HepG2 (cell line): ENCODE measurements at regions not wholly inside any gene's neighbourhood (a gene's known extent, or its start where the extent isn't known, plus 50 kb on each side); places are given as distances from the start of the nearest gene placed in this dataset.

ENCODE experiments used
- ATAC-seq: fragments of 200-7000 bp; cut with Tn5 transposase; 3 replicates; pipeline ENCODE4 v1.9.1; 2020; ENCODE audit warnings: mild to moderate bottlenecking, moderate library complexity
- BruUV-seq: library from RNA; stranded (reverse); fragments of 400-500 nt; replicated peaks from 2 replicates; lab custom pipeline; 2021; lab: Mats Ljungman, UMichigan
- CTCF ChIA-PET: fragments of 300-600 bp; formaldehyde crosslinking; extraction: SDS; loops from one replicate; lab custom pipeline; 2021; ENCODE audit warnings: low total read pairs, inconsistent platforms, low intra/inter-chr PET ratio; lab: Yijun Ruan, JAX
- POLR2A ChIA-PET: fragments of 350-600 bp; sonication (Branson Sonifier 250); formaldehyde crosslinking; loops from one replicate; lab custom pipeline; 2020; ENCODE audit warnings: antibody characterized with exemption, inconsistent platforms; lab: Yijun Ruan, JAX
- DNase-seq: peaks from one replicate; pipeline ENCODE4 v3.0.0-alpha.2; 2015; ENCODE audit warnings: low spot score
- FAIRE-seq: peaks from 3 replicates; lab custom pipeline; 2011; peaks lifted over from hg19 to GRCh38; lab: Jason Lieb, UNC
- H2AFZ ChIP-seq: one replicate; pipeline ENCODE4 v1.6.1; 2011; ENCODE audit warnings: low read length, inconsistent platforms
- H3K27ac ChIP-seq: fragments of 300-600 bp; 3 replicates; pipeline ENCODE4 v1.8.0; 2011; ENCODE audit warnings: mixed run types, mild to moderate bottlenecking, mixed read lengths, low read length, inconsistent platforms; ENCODE audit not compliant: insufficient read depth; ENCODE audit errors: extremely low read length
- H3K27me3 ChIP-seq, 2 experiments: fragments of 200-600 bp in 1 of 2; 2 replicates in 1 of 2; 3 replicates in 1 of 2; pipeline versions ENCODE4 v1.6.0 to v1.8.0; 2011; ENCODE audit warnings: low read length in 2 of 2, mild to moderate bottlenecking in 2 of 2, moderate library complexity in 2 of 2, inconsistent platforms in 1 of 2; ENCODE audit not compliant: insufficient read depth in 2 of 2, control insufficient read depth in 1 of 2
- H3K36me3 ChIP-seq, 2 experiments: fragments of 200-600 bp in 1 of 2; replicated peaks in 1 of 2; 2 replicates in 1 of 2; 3 replicates in 1 of 2; pipeline versions ENCODE4 v1.5.1 to v1.8.0; 2011; ENCODE audit warnings: low read length in 2 of 2, inconsistent platforms in 1 of 2; ENCODE audit not compliant: insufficient read depth in 2 of 2, control insufficient read depth in 1 of 2
- H3K4me1 ChIP-seq: 2 replicates; pipeline ENCODE4 v1.5.1; 2012; ENCODE audit warnings: low read length, inconsistent platforms; ENCODE audit not compliant: insufficient read depth
- H3K4me2 ChIP-seq: 2 replicates; pipeline ENCODE4 v1.6.0; 2011; ENCODE audit warnings: low read depth, low read length, inconsistent platforms
- H3K4me3 ChIP-seq, 3 experiments: fragments of 200-600 bp in 1 of 3; sonication (generic), shearing (Covaris generic) in 1 of 3; replicated peaks in 1 of 3; 2 replicates each; pipeline ENCODE4 v1.5.1; 2011 to 2016; ENCODE audit warnings: low read length in 3 of 3, inconsistent platforms in 2 of 3, low read depth in 2 of 3, mild to moderate bottlenecking in 2 of 3, control low read depth in 1 of 3, mixed read lengths in 1 of 3; ENCODE audit not compliant: insufficient read depth in 1 of 3
- H3K79me2 ChIP-seq: one replicate; pipeline ENCODE4 v1.6.1; 2011; ENCODE audit warnings: low read length, inconsistent platforms; ENCODE audit not compliant: insufficient read depth
- H3K9ac ChIP-seq: 2 replicates; pipeline ENCODE4 v1.6.0; 2011; ENCODE audit warnings: mild to moderate bottlenecking, low read depth, low read length, inconsistent platforms; ENCODE audit not compliant: insufficient read depth
- H3K9me3 ChIP-seq: 2 replicates; pipeline ENCODE4 v1.5.1; 2012; ENCODE audit warnings: mild to moderate bottlenecking, low read length
- H4K20me1 ChIP-seq: 2 replicates; pipeline ENCODE4 v1.6.0; 2011; ENCODE audit warnings: inconsistent platforms, mild to moderate bottlenecking, low read length, moderate library complexity; ENCODE audit not compliant: insufficient read depth
- HHEX ChIP-seq: IDR thresholded peaks from 2 replicates; pipeline ENCODE4 v1.6.1; 2016; ENCODE audit warnings: control low read depth
- KDM4B ChIP-seq: sonication (generic); formaldehyde crosslinking; IDR thresholded peaks from 2 replicates; pipeline ENCODE4 v1.4.0; 2020; ENCODE audit warnings: missing genetic modification reagents
- MAF1 ChIP-seq: sonication (generic); formaldehyde crosslinking; IDR thresholded peaks from 2 replicates; pipeline ENCODE4 v1.5.0; 2020; ENCODE audit warnings: missing genetic modification reagents, borderline replicate concordance
- MEIS1 ChIP-seq: sonication (generic); formaldehyde crosslinking; IDR thresholded peaks from 2 replicates; pipeline ENCODE4 v1.9.0; 2021; ENCODE audit warnings: mild to moderate bottlenecking, missing genetic modification reagents, moderate library complexity, borderline replicate concordance
- SMARCE1 ChIP-seq: fragments of 450-650 bp; IDR thresholded peaks from 2 replicates; pipeline ENCODE4 v1.6.1; 2017; ENCODE audit warnings: borderline replicate concordance
- SP4 ChIP-seq: sonication (generic); formaldehyde crosslinking; IDR thresholded peaks from 2 replicates; pipeline ENCODE4 v1.8.1; 2023; ENCODE audit warnings: mild to moderate bottlenecking, missing genetic modification reagents
- ZNF639 ChIP-seq: conservative IDR thresholded peaks from 2 replicates; pipeline ENCODE4 v1.6.1; 2018; ENCODE audit warnings: missing genetic modification reagents
- ZNF773 ChIP-seq: sonication (generic); formaldehyde crosslinking; IDR thresholded peaks from 2 replicates; pipeline ENCODE4 v1.4.0; 2020; ENCODE audit warnings: missing genetic modification reagents, borderline replicate concordance
- ZNF775 ChIP-seq: sonication (generic); formaldehyde crosslinking; IDR thresholded peaks from 2 replicates; pipeline ENCODE4 v1.4.0; 2020; ENCODE audit warnings: missing genetic modification reagents, mild to moderate bottlenecking, moderate library complexity, borderline replicate concordance
- WGBS: methylation state at CpG from one replicate; pipeline ENCODE4 v1.1.6; 2017; ENCODE audit warnings: low lambda C conversion rate; 5-methylcytosine and 5-hydroxymethylcytosine counted together
- in situ Hi-C: cut with HindIII; loops from 2 replicates; pipeline ENCODE4 v1.10.0; 2017; ENCODE audit warnings: low pct_unique_long_range_greater_than_20kb; ENCODE audit not compliant: extremely low pct_ligation_motif_present
- intact Hi-C: fragments of 100-400 bp; cut with micrococcal nuclease; formaldehyde crosslinking; loops from one replicate; pipeline ENCODE4 v1.10.0; 2022; ENCODE audit not compliant: unreplicated experiment
- TF ChIP-seq, protein P1 (sequence below): sonication (generic); formaldehyde crosslinking; IDR thresholded peaks from 2 replicates; pipeline ENCODE4 v1.8.0; 2022; ENCODE audit warnings: missing genetic modification reagents, mild to moderate bottlenecking, moderate library complexity, borderline replicate concordance
- TF ChIP-seq, protein P2 (sequence below): sonication (generic); formaldehyde crosslinking; IDR thresholded peaks from 2 replicates; pipeline ENCODE4 v1.5.0; 2020; ENCODE audit warnings: missing genetic modification reagents

DNA sequence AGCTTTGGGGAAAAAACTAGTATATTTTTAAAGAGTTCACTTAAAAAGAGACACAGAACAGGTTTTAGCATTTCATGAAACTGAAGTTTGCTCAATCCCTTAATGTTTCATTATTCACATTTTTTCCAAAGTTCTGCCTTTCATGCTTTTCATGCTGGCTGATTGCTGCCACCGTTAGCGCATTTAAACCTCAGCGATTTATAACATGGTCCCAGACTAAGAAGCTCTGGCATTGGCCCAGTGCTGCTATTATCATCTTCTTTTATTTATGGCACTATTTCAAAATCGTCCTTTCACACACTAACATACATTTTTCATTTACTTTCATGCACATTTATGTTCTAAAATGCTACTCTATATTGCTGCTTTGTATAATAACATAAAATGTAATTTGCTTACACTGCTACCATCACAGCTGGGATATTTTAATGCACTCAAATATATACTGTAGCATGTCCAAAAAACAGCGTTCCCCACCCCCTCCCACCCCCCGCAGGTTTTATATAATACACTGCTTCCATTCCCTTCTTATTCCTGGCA, 141.9 kb downstream of the MPP7 start:
- TF ChIP-seq ZNF639 (CRISPR knock-in tag) (no peak), SP4 (CRISPR knock-in tag) (no peak), MEIS1 (no peak), KDM4B (CRISPR knock-in tag) (no peak), HHEX (CRISPR knock-in tag) (no peak), ZNF775 (CRISPR knock-in tag) (no peak), ZNF773 (CRISPR knock-in tag) (no peak), MAF1 (CRISPR knock-in tag) (no peak), SMARCE1 (no peak)
- TF ChIP-seq, protein P1, sequence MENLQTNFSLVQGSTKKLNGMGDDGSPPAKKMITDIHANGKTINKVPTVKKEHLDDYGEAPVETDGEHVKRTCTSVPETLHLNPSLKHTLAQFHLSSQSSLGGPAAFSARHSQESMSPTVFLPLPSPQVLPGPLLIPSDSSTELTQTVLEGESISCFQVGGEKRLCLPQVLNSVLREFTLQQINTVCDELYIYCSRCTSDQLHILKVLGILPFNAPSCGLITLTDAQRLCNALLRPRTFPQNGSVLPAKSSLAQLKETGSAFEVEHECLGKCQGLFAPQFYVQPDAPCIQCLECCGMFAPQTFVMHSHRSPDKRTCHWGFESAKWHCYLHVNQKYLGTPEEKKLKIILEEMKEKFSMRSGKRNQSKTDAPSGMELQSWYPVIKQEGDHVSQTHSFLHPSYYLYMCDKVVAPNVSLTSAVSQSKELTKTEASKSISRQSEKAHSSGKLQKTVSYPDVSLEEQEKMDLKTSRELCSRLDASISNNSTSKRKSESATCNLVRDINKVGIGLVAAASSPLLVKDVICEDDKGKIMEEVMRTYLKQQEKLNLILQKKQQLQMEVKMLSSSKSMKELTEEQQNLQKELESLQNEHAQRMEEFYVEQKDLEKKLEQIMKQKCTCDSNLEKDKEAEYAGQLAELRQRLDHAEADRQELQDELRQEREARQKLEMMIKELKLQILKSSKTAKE (CRISPR knock-in tag) = no peak
- TF ChIP-seq, protein P2, sequence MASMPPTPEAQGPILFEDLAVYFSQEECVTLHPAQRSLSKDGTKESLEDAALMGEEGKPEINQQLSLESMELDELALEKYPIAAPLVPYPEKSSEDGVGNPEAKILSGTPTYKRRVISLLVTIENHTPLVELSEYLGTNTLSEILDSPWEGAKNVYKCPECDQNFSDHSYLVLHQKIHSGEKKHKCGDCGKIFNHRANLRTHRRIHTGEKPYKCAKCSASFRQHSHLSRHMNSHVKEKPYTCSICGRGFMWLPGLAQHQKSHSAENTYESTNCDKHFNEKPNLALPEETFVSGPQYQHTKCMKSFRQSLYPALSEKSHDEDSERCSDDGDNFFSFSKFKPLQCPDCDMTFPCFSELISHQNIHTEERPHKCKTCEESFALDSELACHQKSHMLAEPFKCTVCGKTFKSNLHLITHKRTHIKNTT = no peak
- in situ Hi-C loops (no loop called here), intact Hi-C loops (no loop called here)
- no peak for ATAC-seq
- 92% methylated on average over 6 of the region's 6 CpGs for WGBS
- Histone ChIP-seq H3K36me3 (no peaks in the 10 kb centered on the region), H3K27ac (no peak overlapping the region), H3K27me3 (no peaks in the 10 kb centered on the region), H2AFZ (no peak overlapping the region), H3K4me3 (no peak overlapping the region), H3K9ac (no peak overlapping the region), H3K4me1 (no peaks in the 10 kb centered on the region), H4K20me1 (no peaks in the 10 kb centered on the region), H3K9me3 (no peaks in the 10 kb centered on the region), H3K79me2 (no peaks in the 10 kb centered on the region), H3K4me2 (no peak overlapping the region)
- FAIRE-seq = no peak
- ChIA-PET POLR2A (no interaction called here), CTCF (no interaction called here)
- no TSS peak for BruUV-seq
- no peak for DNase-seq
